GM19397 (cell line): ENCODE measurements at regions not wholly inside any gene's neighbourhood (a gene's known extent, or its start where the extent isn't known, plus 50 kb on each side); places are given as distances from the start of the nearest gene placed in this dataset.

Experiments
- ATAC-seq: cut with Tn5 transposase; IDR thresholded peaks from one replicate; pipeline ENCODE4 v1.9.1; 2021; ENCODE audit warnings: mild to moderate bottlenecking, moderate library complexity; ENCODE audit not compliant: unreplicated experiment

DNA sequence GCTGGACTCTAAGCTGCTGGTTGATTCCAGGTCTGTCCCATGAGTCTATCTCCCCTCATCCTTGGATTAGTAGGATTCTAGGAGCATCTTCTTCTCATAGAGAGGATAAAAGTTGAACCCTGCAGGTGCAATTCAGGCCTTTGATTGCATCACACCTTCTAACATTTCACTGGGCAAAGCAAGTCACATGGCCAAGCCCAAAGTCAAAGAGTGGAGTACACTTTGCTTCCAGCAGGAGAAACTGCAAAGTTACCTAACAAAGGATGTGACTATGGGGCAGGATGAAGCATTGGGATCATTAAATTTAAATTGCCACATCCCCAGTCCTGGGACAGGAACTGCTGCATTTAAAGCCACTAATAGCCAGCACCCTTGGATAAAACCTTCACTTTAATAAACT is 51.0 kb upstream of the EGFLAM start:
- no peak for ATAC-seq

DNA sequence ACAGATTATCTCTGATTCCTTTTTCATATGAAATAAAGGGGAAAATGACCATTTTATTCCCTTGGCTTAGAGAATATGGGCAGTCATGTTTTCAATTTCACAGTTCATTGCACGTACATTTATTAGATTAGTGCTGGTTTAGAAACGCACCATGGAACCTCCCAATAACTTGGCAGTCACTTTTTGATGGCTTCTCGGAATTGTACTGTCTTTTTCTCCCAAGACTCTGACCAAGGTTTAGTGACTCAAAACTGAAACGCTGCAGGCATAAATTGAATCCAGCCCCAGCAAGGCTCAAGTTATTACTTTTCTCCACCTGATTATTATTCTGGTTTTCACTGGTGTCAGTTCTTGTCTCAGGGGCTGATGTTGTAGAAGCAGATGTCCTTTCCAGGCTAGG is 55.6 kb upstream of the EGFLAM start:
- no peak for ATAC-seq

DNA sequence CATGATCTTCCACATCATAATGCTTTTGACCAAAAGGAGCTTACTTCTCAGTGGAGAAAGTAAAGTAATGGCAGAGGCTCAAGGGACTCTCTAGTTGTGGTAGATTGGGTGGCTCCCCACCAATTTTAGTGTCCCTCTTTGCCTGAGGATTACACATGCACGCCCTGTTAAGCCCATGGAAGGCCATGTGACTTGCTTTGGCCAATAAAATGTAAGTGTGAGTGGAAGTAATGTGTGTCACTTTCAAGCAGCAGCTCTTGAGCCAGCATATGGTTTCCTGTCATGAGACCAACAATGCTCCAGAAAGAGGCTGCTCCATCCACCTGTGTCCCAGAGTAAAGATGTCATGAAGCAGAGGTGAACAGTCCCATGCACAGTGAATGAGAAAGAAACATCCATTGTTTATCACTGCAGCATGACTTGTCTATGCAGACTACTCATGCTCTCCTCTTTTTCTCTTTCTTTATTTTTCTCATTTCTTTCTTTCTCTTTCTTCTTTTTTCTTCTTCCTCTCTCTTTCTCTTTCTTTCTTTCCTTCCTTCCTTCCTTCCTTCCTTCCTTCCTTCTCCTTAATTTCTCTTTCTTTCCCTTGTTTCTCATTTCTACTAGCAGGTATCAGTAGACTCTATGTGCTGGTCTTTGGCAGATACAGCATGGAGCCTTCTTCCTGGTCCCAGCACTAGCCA is 57.3 kb upstream of the EGFLAM start:
- ATAC-seq: no peak

DNA sequence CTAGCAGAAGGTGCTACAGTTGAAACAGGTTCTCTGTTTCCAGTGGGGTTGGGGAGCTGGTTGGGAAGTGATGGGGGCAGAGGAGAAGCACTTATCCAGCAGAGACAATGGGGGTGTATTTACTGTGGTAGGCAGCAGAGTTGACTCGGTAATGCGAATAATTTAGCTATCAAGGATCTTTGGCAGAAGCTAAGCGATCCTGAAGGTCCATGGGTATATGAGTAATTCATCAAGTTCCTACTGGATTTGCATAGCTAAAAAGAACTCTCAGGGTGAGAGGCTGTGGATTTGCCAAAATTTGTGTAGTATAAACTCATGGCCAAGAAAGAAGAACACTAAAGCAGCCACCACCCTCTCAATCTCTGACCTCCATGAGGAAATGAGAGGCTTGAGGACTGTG is 61.2 kb upstream of the EGFLAM start:
- no peak for ATAC-seq

DNA sequence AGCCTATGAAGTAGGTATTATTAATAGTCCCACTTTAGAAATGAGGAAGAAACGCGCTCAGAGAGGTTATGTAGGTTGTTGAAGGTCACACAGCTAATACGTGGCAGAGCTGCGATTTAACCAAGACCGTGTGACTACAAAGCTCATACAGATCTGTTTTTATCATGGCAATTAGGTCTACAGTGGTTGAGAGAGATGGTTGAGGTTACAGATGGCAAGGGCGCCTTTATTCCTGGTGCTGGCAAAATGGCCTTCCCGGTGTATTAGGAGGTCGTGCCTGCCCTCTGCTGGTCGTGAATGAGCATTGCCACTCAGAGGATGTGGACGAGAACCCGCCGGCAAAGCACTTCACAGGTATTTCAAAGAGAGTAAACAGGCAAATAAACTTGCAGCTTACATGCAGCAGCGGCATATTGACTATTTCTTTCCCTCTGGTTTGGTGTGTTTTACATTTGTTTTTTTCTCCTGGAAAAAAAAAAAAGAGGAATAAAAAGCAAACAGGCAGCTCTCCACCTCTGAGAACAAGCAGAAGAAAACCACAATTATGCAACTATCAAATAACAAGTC is 65.3 kb upstream of the EGFLAM start:
- ATAC-seq: no peak

DNA sequence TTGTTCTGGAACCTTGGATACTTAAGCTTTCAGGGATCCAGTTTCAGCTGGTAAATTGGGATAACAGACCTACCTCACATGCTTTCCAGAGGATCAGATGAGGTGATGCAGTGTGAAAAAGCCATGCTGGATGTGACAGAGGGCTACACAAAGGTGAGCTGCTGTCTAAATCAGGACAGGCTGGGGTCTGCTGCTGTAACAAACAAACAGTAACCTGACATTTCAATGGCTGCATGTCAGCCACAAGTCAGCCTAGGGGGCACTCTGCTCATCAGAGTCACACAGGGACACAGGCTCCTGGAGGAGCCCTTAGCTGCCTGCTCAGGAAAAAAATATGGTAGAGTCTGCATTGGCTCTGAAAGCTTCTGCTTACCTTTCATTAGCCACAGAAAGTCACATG is 66.7 kb upstream of the EGFLAM start:
- no peak for ATAC-seq

DNA sequence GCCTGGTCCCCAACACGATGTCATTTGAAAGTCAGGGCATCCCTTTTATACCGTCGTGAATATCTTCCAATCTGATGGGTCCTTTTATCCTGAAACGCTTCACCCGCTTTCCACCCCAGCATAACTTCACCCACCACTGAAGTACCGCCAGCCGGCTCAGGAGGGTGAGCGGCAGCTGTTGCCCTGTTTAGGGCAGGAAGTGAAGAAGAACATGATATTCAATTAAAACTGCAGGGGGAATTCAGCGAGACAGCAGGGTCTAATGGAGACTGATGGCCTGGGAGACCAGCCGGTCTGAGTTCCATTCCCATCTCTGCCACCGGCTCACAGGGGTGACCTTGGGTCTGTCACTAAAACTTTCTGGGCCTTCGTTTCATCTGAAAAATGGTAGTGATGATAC is 68.2 kb upstream of the EGFLAM start:
- ATAC-seq: no peak

DNA sequence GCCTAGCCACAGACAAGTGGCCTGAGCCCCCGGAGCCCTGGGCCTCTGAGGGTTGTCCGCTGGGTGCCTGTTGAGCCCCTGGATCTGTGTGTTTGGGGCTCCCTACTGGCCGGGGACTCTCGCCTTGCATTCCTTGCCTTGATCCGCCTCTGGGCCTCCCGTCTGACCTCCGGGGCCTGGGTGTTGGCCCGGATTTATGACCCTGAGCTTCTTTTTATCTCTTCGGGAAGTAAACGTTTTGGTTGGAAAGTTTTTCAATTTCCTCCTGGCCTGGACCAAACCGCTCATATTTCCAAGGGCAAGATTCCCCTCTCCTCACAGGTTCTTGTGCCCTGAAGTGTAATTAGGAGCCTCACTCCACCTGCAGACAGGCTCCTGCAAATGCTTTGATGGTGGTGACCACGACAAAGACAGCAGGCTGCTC is 69.3 kb upstream of the EGFLAM start:
- no peak for ATAC-seq

DNA sequence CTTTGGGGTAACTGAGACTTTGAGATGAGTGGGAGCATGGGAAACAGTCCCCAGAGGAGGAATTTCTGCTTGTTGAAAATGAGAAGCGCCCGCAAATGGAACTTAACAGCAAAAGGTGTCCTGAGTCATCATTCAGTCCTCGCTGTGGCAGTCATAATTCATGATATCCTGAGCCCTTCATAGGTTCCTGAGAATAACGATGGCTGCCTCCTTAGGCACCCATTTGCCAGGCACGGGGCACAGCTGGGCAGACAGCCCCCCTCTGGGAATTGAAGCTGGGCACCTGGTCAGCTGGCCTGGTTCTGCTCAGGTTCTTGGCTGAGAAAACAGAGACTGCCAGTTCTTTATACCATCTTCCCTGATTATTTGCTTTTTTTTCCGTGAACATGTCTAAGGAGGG is 69.8 kb upstream of the EGFLAM start:
- ATAC-seq: no peak

DNA sequence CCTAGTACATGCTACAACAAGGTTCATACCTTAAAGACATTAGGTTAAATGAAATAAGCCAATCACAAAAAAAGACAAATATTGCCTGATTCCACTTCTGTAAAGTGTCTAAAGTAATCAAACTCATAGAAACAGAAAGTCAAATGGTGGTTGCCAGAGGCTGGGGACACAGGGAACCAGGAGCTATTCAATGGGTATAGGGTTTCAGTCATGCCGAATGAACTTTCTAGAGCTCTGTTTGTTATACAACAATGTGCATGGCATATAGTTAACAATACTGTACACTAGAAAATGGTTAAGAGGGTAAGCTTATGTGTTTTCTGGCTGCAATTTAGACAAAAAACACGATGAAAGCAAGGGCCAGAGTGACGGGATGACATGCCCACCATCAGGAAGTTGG is 70.8 kb upstream of the EGFLAM start:
- no peak for ATAC-seq

DNA sequence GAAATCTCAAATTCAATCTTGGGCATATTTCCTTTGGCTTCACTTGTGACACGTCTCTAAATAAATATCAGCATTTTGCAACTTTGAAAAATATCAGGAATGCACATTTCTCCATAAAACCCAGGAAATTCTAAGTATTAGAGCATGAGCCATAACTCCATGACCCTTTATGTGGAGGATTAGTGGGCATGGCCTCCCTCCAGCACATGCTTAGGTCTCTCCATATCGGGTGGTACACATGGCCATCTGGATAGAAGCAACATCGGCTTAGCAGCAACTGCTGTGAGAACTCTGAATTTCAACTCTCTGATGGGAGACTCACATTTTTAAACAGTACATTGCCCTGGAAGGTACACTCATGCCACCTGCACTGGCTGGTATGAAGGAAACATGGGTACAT is 73.7 kb upstream of the EGFLAM start:
- ATAC-seq: no peak

DNA sequence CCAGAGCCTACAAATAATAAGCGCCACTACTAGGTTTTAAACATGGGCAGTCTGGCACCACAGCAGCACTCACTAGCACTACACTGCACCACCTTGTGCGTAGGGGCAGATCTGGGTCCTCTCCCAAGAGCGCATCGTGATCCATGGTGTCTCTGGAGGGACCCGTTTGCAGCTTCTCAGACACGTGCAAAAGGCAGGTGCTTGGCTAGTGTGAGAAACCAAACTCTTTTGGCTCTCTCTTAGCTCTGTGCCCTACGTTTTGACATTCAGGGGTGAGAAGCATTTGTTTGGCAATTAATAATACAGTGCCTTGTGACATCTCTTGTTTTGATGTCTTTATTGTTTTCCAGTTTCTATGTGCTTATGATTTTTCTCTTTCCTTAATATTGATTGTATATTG is 75.4 kb upstream of the EGFLAM start:
- no peak for ATAC-seq

DNA sequence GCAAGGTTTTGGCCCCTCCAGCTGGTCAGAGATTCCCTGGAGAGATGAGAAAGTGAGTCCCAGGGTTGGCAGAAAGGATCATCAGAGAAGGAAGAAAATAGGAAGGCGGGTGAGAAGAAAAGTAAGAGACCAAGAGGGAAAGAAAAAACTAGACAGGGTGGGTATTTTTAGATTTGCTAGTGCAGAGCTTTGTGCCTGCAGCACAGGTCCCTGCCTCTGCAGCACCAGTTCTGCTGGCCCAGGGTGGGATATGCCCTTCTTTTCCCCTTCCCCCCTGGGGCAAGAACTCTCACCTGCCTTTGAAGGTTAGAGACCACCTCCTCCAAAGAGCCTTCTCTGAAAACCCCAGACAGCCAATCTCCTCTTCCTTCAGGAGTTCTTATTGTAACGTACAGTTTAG is 90.3 kb upstream of the EGFLAM start:
- ATAC-seq: no peak

DNA sequence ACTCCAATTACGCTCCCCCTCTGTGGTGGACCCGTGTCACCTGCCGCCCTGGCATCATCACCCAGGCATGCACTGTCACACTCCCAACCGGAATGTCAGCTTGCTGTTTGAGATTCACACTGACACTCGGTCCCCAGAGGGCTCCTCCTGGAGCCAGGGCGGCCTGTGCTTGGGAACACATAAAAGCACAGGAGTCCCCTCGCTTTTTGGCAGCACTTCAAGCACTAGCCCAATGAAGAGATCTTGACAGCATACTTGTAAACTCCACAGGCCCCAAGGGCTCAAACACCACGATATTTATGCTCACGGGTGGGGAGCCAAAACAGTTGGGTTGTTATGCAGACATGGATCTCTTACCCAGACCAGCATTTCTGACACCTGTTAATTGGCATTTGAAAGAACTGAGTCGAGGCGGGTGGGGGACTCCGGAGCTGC is 90.8 kb upstream of the EGFLAM start:
- no peak for ATAC-seq

DNA sequence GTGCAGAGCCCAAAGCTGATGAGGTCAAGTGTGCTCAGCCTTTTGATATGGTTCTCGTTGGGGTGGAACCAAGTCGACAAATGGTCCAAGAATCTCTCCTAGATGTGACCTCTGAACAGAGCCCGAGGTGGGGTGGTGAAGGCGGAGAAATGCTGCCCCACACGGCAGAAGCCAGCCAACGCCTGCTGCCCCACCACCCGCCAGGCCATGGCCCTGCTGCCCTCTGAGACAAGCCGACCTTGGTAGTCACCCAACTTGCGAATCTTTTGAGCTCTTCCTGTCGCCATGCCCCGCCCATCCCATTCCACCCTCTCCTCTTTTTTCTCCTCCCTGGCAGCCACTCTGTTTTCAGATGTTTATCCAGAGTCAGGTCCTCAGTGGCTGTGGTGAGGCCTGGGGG is 91.5 kb upstream of the EGFLAM start:
- ATAC-seq: no peak

DNA sequence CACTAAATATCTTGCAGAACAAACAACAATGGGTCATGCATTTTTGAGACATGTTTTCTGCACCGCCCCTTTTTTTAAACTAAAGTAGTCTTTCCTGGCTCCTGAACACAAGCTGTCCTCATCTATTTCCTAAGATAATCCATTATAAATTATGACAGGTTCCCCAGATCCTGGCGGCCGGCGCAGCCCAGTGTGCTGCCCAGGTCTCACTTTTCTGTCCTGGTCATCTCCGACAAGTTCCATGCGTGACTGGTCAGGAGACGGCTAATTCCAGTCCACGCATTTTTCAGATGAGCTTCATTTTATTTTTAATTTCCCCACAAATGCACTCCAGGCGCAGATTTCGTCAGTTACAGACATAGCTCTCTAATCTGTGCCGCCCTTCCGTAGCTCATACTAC is 92.9 kb upstream of the EGFLAM start:
- ATAC-seq: no peak

DNA sequence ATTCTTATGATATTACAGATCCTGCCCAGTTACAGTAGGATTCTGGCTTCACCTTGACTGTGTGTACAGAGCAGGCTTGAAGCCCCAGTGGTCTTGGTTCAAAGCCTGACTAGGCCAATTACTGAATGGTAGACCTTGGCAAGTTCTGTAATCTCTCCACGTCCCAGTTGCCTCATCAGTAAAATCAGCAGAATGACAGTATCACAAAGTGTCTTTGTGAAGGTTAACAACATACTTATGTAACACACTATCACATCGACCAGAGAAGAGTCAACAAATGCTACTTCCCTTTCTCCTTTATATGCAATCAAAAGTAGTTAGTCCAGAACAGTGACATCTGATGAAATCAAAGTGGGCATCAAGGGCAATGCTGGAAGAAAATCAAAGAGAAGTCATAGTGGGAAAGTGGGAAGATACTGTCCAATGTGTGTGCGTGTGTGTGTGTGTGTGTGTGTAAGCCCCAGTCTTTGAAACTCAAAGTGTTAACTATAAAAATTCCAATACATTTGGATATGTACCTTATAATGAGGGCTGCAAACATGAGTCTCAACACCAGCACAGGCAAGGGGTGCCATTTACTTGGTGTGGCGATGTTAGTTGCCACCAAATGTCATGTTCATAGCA is 93.5 kb upstream of the EGFLAM start:
- ATAC-seq: no peak

DNA sequence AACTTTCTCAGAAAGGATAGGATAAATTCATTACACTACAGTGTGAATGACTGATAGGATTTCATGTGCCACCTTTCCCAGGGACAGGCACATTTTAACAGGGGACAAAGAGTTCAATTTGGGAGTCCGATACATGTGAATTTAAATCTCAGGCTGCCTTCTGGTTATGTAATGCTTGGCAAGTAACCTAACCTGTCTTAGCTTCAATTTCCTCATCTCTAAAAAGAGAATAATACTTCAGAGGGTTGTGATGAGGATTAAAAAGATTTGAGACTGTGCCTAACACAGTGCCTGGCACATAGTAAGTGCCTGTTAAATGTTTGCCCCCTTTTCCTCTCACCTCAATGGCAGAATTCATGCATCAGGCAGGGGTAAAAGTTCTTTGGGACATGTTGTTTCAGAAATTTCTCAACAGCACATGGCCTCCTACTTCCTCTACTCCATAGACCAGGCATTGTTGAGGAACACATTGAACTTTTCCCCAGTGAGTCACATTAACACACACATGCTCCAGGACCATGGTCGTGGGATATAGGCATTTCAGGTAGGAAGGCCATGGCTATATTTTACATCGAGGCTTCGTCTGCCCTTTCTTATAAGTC is 94.6 kb upstream of the EGFLAM start:
- no peak for ATAC-seq

DNA sequence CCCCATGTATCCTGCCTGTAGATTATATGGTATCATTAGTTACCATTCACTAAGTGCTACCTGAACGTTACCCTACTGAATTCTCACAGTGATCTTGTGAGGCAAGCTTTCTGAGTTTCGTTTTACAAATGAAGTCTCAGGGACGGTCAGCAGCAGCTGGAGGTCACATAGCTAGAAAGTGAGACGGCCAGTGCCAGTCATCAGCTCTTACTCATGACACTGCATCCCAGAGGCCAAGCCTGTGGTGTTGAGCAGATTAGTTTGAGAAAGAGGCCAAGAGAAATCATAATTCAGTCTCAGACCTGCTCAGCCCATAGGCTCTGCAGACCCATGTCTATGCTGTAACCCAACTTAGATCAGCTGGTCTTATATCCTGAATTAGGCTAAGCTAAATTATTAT is 95.7 kb upstream of the EGFLAM start:
- ATAC-seq: no peak

DNA sequence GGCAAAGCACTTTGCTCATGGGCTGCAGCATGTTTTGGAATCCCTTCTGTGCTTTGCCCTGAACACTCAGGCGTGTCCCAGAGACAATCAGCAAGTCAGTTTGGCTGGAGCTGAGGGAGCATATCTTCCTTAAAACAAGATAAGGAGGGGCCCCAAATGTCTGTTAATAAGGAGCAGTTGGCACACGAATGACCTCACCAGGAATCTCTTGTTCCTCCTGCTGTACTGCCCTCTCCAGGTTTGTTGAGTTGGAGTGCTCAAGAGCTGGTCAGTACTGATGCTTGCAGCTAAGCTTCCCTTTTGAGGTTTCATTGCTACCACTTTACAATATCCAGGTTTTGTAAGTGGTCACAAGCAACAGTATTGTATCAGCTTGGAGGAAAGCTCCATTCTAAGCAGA is 101.3 kb upstream of the EGFLAM start:
- ATAC-seq: no peak

DNA sequence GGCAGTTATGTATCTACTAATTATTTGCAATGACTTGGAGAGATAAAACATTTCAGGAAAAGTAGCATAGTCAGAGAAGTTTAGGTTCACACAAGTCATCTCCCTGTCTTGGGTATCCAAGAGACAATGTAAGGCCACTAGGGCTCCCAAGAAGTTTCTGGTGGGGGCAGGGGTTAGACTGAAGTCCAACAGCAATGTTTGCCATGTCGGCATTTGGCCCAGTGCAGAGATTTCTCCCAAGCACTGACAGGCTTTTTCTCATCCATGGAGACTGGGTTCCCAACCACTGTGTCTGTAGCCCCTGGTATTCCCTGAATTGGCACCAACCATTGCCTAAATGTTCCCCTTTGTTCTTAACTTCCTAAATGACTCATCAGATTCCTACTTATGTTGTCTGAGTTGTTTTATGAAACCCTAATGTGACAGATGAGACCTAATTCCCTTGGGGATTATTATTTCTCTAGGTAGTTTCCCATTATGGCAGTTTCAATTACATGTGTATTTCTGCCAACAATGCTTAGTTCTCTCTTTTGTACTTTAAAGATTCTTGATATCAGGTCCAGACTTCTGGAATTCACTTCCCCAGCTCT is 103.6 kb upstream of the EGFLAM start:
- no peak for ATAC-seq

DNA sequence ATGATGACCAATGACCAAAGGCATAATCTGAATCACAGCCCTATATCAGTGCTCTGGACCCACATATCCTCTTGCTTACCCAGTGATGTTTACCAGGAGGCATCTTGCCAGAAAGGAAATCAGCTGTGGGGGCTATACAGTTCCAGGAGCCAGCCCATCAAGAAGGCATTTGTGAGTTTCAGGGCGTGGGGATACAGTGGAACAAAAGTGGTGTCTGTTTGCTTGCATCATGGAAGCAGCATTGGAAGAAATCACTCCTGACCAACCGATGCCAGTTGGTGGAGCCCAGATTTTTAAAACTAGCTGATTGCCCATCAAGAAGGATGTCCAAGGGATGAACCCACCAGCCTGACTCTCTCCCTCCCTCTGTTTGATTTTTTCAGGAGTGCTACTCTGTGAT is 106.5 kb upstream of the EGFLAM start:
- ATAC-seq: no peak
